WTC11 (cell line): ENCODE measurements at regions not wholly inside any gene's neighbourhood (a gene's known extent, or its start where the extent isn't known, plus 50 kb on each side); places are given as distances from the start of the nearest gene placed in this dataset.

ENCODE experiments used
- ATAC-seq: fragments of 200-7000 bp; cut with Tn5 transposase; 2 replicates; pipeline ENCODE4 v1.10.0; 2021; ENCODE audit warnings: mild to moderate bottlenecking, moderate library complexity
- CTCF ChIA-PET: fragments of 300-600 bp; sonication (Branson Sonifier 250); formaldehyde crosslinking; loops from one replicate; lab custom pipeline; 2021; ENCODE audit warnings: antibody characterized with exemption; lab: Charles Lee
- POLR2A ChIA-PET: fragments of 350-600 bp; sonication (Branson Sonifier 250); formaldehyde crosslinking; loops from one replicate; lab custom pipeline; 2021; ENCODE audit warnings: antibody characterized with exemption; lab: Charles Lee
- DNase-seq: peaks from one replicate; pipeline ENCODE4 v3.0.0; 2021; ENCODE audit warnings: low spot score
- H3K27ac Mint-ChIP-seq: 2 replicates; pipeline ENCODE4 v1.8.0; 2021; ENCODE audit warnings: mixed read lengths
- H3K27me3 Mint-ChIP-seq: 2 replicates; pipeline ENCODE4 v1.8.0; 2021; ENCODE audit warnings: low read depth, mild to moderate bottlenecking, moderate library complexity, mixed read lengths
- H3K36me3 Mint-ChIP-seq: 2 replicates; pipeline ENCODE4 v1.8.0; 2021; ENCODE audit warnings: mixed read lengths
- H3K4me1 Mint-ChIP-seq: 2 replicates; pipeline ENCODE4 v1.8.0; 2022; ENCODE audit warnings: mixed read lengths
- H3K4me3 Mint-ChIP-seq: 2 replicates; pipeline ENCODE4 v1.8.0; 2021; ENCODE audit warnings: mild to moderate bottlenecking, moderate library complexity, mixed read lengths
- H3K9me3 Mint-ChIP-seq: 2 replicates; pipeline ENCODE4 v1.8.0; 2021; ENCODE audit warnings: mixed read lengths
- AR ChIP-seq: fragments of 250-450 bp; sonication (Bioruptor Pico); IDR thresholded peaks from 2 replicates; pipeline ENCODE4 v1.9.0; 2021; ENCODE audit warnings: mild to moderate bottlenecking
- ARID4B ChIP-seq: sonication (generic); formaldehyde crosslinking; IDR thresholded peaks from 2 replicates; pipeline ENCODE4 v1.8.0; 2023; ENCODE audit warnings: missing genetic modification reagents, mild to moderate bottlenecking, borderline replicate concordance
- CDX4 ChIP-seq: fragments of 250-450 bp; sonication (Bioruptor Pico); IDR thresholded peaks from 2 replicates; pipeline ENCODE4 v1.9.0; 2021; ENCODE audit warnings: moderate library complexity, mild to moderate bottlenecking, inconsistent platforms, borderline replicate concordance
- ERG ChIP-seq: fragments of 250-450 bp; sonication (Bioruptor Pico); IDR thresholded peaks from 2 replicates; pipeline ENCODE4 v1.8.0; 2021; ENCODE audit warnings: mild to moderate bottlenecking
- JAZF1 ChIP-seq: fragments of 250-450 bp; sonication (Bioruptor Pico); IDR thresholded peaks from 2 replicates; pipeline ENCODE4 v1.9.0; 2021; ENCODE audit warnings: moderate library complexity, mild to moderate bottlenecking, inconsistent platforms
- MYBL2 ChIP-seq: sonication (generic); formaldehyde crosslinking; IDR thresholded peaks from 2 replicates; pipeline ENCODE4 v1.8.1; 2023; ENCODE audit warnings: mild to moderate bottlenecking, moderate library complexity, missing genetic modification reagents
- NFATC4 ChIP-seq: fragments of 250-450 bp; sonication (Bioruptor Pico); IDR thresholded peaks from 2 replicates; pipeline ENCODE4 v1.9.0; 2021; ENCODE audit warnings: mild to moderate bottlenecking
- OVOL2 ChIP-seq: fragments of 250-450 bp; sonication (Bioruptor Pico); IDR thresholded peaks from 2 replicates; pipeline ENCODE4 v1.9.0; 2021; ENCODE audit warnings: mild to moderate bottlenecking, borderline replicate concordance
- USF2 ChIP-seq: sonication (generic); formaldehyde crosslinking; IDR thresholded peaks from 2 replicates; pipeline ENCODE4 v1.8.1; 2023; ENCODE audit warnings: mild to moderate bottlenecking, missing genetic modification reagents, moderate library complexity
- ZNF532 ChIP-seq: fragments of 250-450 bp; sonication (Bioruptor Pico); IDR thresholded peaks from 2 replicates; pipeline ENCODE4 v1.9.0; 2021; ENCODE audit warnings: mild to moderate bottlenecking, borderline replicate concordance
- ZSCAN18 ChIP-seq: fragments of 250-450 bp; sonication (Bioruptor Pico); IDR thresholded peaks from 2 replicates; pipeline ENCODE4 v2.1.2; 2022; ENCODE audit warnings: mild to moderate bottlenecking, moderate library complexity

GRCh38 chr2:183536290-183536689 lies 412.0 kb downstream of the NUP35 start (continued):
- TF ChIP-seq ZNF532 (CRISPR knock-in tag) (no peak), JAZF1 (CRISPR knock-in tag) (no peak)

GRCh38 chr2:183536714-183537113 lies 412.5 kb downstream of the NUP35 start:
- peaks cover 59% of the 10 kb centered on the region for H3K4me1 Mint-ChIP-seq
- ATAC-seq (peak; percentile 59), DNase-seq (no peak)
- no peak overlapping the region for H3K4me3 Mint-ChIP-seq
- H3K27me3 Mint-ChIP-seq, result no peaks in the 10 kb centered on the region
- no peak overlapping the region for H3K27ac Mint-ChIP-seq
- H3K36me3 Mint-ChIP-seq, result no peaks in the 10 kb centered on the region
- POLR2A ChIA-PET, result no interaction called here
- H3K9me3 Mint-ChIP-seq, result peaks cover under 1% of the 10 kb centered on the region; the same call in 1 of the 2 replicates
- CTCF ChIA-PET, result interaction anchor here (0.7 kb wide), 2 partner anchors 41 to 362 kb away, joined by 3 read pairs; no protein-coding TSS in a partner anchor
- TF ChIP-seq USF2 (CRISPR knock-in tag) (no peak), CDX4 (CRISPR knock-in tag) (no peak), ZSCAN18 (CRISPR knock-in tag) (no peak), MYBL2 (CRISPR knock-in tag) (no peak), ARID4B (CRISPR knock-in tag) (no peak), OVOL2 (CRISPR knock-in tag) (no peak), ERG (no peak), NFATC4 (CRISPR knock-in tag) (no peak), AR (CRISPR knock-in tag) (no peak)
- TF ChIP-seq, all 79 proteins: peak for 0
